OCI-LY7 (cell line): ENCODE measurements at regions not wholly inside any gene's neighbourhood (a gene's known extent, or its start where the extent isn't known, plus 50 kb on each side); places are given as distances from the start of the nearest gene placed in this dataset.

Experiments
- BruUV-seq: library from RNA; stranded (reverse); fragments of 400-500 nt; replicated peaks from 2 replicates; lab custom pipeline; 2021; lab: Mats Ljungman, UMichigan
- CTCF ChIA-PET: fragments of 300-600 bp; sonication (Branson Sonifier 250); formaldehyde crosslinking; loops from one replicate; lab custom pipeline; 2022; ENCODE audit warnings: antibody characterized with exemption; ENCODE audit not compliant: unreplicated experiment; lab: Charles Lee
- POLR2A ChIA-PET: fragments of 300-600 bp; sonication (Branson Sonifier 250); formaldehyde crosslinking; loops from one replicate; lab custom pipeline; 2022; ENCODE audit warnings: antibody characterized with exemption; lab: Charles Lee
- DNase-seq: peaks from one replicate; pipeline ENCODE4 v3.0.0-alpha.2; 2015; ENCODE audit warnings: low spot score
- H2AFZ ChIP-seq: fragments of 200-600 bp; sonication (generic), shearing (Covaris generic); 2 replicates; pipeline ENCODE4 v1.6.1; 2014; ENCODE audit warnings: mild to moderate bottlenecking, antibody characterized with exemption, low read length, moderate library complexity
- H3K27ac ChIP-seq: fragments of 200-600 bp; sonication (generic); 2 replicates; pipeline ENCODE4 v1.5.1; 2014; ENCODE audit warnings: mixed run types, low read depth, mild to moderate bottlenecking, moderate library complexity, low read length, inconsistent platforms; ENCODE audit not compliant: poor library complexity, severe bottlenecking
- H3K36me3 ChIP-seq: fragments of 200-600 bp; sonication (generic); 2 replicates; pipeline ENCODE4 v1.6.1; 2014; ENCODE audit warnings: mild to moderate bottlenecking, antibody characterized with exemption, low read length, moderate library complexity, mixed read lengths; ENCODE audit not compliant: insufficient read depth
- H3K4me1 ChIP-seq: fragments of 200-600 bp; sonication (generic); 2 replicates; pipeline ENCODE4 v1.5.1; 2014; ENCODE audit warnings: mild to moderate bottlenecking, low read length; ENCODE audit not compliant: insufficient read depth, poor library complexity, severe bottlenecking
- H3K4me2 ChIP-seq: fragments of 200-600 bp; sonication (generic); 2 replicates; pipeline ENCODE4 v1.6.1; 2014; ENCODE audit warnings: mild to moderate bottlenecking, low read length
- H3K4me3 ChIP-seq: fragments of 200-600 bp; sonication (generic); 2 replicates; pipeline ENCODE4 v1.5.1; 2014; ENCODE audit warnings: mild to moderate bottlenecking, low read depth, low read length; ENCODE audit not compliant: poor library complexity, severe bottlenecking
- H3K79me2 ChIP-seq: fragments of 200-600 bp; sonication (generic); 2 replicates; pipeline ENCODE4 v1.6.1; 2016; ENCODE audit warnings: low read depth, mild to moderate bottlenecking, low read length, moderate library complexity, mixed read lengths; ENCODE audit not compliant: insufficient read depth
- H3K9me2 ChIP-seq: fragments of 200-600 bp; sonication (generic); 2 replicates; pipeline ENCODE4 v1.6.1; 2016; ENCODE audit warnings: mild to moderate bottlenecking, low read length, mixed read lengths; ENCODE audit not compliant: insufficient read depth
- H3K9me3 ChIP-seq: fragments of 200-600 bp; sonication (generic); 2 replicates; pipeline ENCODE4 v1.6.1; 2014; ENCODE audit warnings: mild to moderate bottlenecking, mixed run types, low read length, mixed read lengths
- H4K20me1 ChIP-seq: fragments of 200-600 bp; sonication (generic); 2 replicates; pipeline ENCODE4 v1.6.1; 2014; ENCODE audit warnings: mild to moderate bottlenecking, antibody characterized with exemption, low read length, moderate library complexity, mixed read lengths; ENCODE audit not compliant: insufficient read depth
- CTCF ChIP-seq: fragments of 200-600 bp; sonication (generic); conservative IDR thresholded peaks from 2 replicates; pipeline ENCODE4 v1.5.1; 2014; ENCODE audit warnings: mild to moderate bottlenecking, antibody characterized with exemption, low read length, moderate library complexity, mixed read lengths
- EZH2phosphoT487 ChIP-seq: fragments of 200-600 bp; sonication (generic); IDR thresholded peaks from 2 replicates; pipeline ENCODE4 v1.6.1; 2018; ENCODE audit warnings: low read depth, borderline replicate concordance, mild to moderate bottlenecking, mixed run types, antibody characterized with exemption, low read length, moderate library complexity, mixed read lengths
- intact Hi-C: fragments of 100-400 bp; cut with micrococcal nuclease; formaldehyde crosslinking; loops from one replicate; pipeline ENCODE4 v1.10.0; 2022; ENCODE audit not compliant: unreplicated experiment

GRCh38 chr2:16296331-16297250, 356.2 kb downstream of the MYCN start:
- intact Hi-C loops, result no loop called here
- CTCF ChIA-PET, result no interaction called here

GRCh38 chr2:16296038-16296290, 355.6 kb downstream of the MYCN start:
- Histone ChIP-seq H3K4me3 (no peak overlapping the region), H3K36me3 (no peaks in the 10 kb centered on the region), H4K20me1 (no peaks in the 10 kb centered on the region), H3K27ac (no peak overlapping the region), H3K4me2 (no peak overlapping the region), H3K4me1 (no peaks in the 10 kb centered on the region), H3K9me2 (no peaks in the 10 kb centered on the region), H2AFZ (no peak overlapping the region), H3K79me2 (no peaks in the 10 kb centered on the region), H3K9me3 (0 out of 2 replicates have a peak, but pooled peaks cover 4% of the 10 kb centered on the region)
- no TSS peak for BruUV-seq
- CTCF ChIA-PET, result no interaction called here
- DNase-seq, result no peak
- TF ChIP-seq CTCF (no peak), EZH2phosphoT487 (no peak)
- POLR2A ChIA-PET, result no interaction called here
- intact Hi-C loops, result no loop called here

More at GRCh38 chr2:16296331-16297250, 356.2 kb downstream of the MYCN start:
- H4K20me1 ChIP-seq, result no peaks in the 10 kb centered on the region
- no peak overlapping the region for H3K4me2 ChIP-seq
- TF ChIP-seq CTCF (no peak), EZH2phosphoT487 (no peak)
- DNase-seq, result no peak
- 0 out of 2 replicates have a peak, but pooled peaks cover 4% of the 10 kb centered on the region for H3K9me3 ChIP-seq
- no peak overlapping the region for H3K4me3 ChIP-seq
- no peaks in the 10 kb centered on the region for H3K79me2 ChIP-seq
- BruUV-seq, result no TSS peak
- no peak overlapping the region for H3K27ac ChIP-seq
- H3K36me3 ChIP-seq, result no peaks in the 10 kb centered on the region
- POLR2A ChIA-PET, result no interaction called here
- H2AFZ ChIP-seq, result no peak overlapping the region
- no peaks in the 10 kb centered on the region for H3K9me2 ChIP-seq
- no peaks in the 10 kb centered on the region for H3K4me1 ChIP-seq

GRCh38 chr2:16294791-16295190, 354.4 kb downstream of the MYCN start:
- H3K79me2 ChIP-seq, result no peaks in the 10 kb centered on the region
- DNase-seq, result no peak
- no TSS peak for BruUV-seq
- no peak overlapping the region for H2AFZ ChIP-seq
- H3K9me2 ChIP-seq, result no peaks in the 10 kb centered on the region
- POLR2A ChIA-PET, result no interaction called here
- no peak for TF ChIP-seq EZH2phosphoT487
- no peak for TF ChIP-seq CTCF
- H3K4me3 ChIP-seq, result no peak overlapping the region
- H3K27ac ChIP-seq, result no peak overlapping the region
- CTCF ChIA-PET, result no interaction called here
- intact Hi-C loops, result no loop called here
- H3K9me3 ChIP-seq, result no peaks in the 10 kb centered on the region
- H3K36me3 ChIP-seq, result no peaks in the 10 kb centered on the region
- no peaks in the 10 kb centered on the region for H4K20me1 ChIP-seq
- H3K4me1 ChIP-seq, result no peaks in the 10 kb centered on the region
- H3K4me2 ChIP-seq, result no peak overlapping the region
